ENCODE measurements at regions not wholly inside any gene's neighbourhood (a gene's known extent, or its start where the extent isn't known, plus 50 kb on each side); places are given as distances from the start of the nearest gene placed in this dataset.

- DNase-seq, result no peak
- peaks cover 6% of the 10 kb centered on the region for H3K4me1 Mint-ChIP-seq
- H3K9me3 Mint-ChIP-seq, result no peaks in the 10 kb centered on the region
- no peaks in the 10 kb centered on the region for H3K27me3 Mint-ChIP-seq (ENCODE audit: low read depth, poor library complexity)
- H3K27ac Mint-ChIP-seq, result no peak overlapping the region
- H3K36me3 Mint-ChIP-seq (ENCODE audit: low read depth), result no peaks in the 10 kb centered on the region
- H3K4me3 Mint-ChIP-seq, result no peak overlapping the region
- TF ChIP-seq, protein P1, sequence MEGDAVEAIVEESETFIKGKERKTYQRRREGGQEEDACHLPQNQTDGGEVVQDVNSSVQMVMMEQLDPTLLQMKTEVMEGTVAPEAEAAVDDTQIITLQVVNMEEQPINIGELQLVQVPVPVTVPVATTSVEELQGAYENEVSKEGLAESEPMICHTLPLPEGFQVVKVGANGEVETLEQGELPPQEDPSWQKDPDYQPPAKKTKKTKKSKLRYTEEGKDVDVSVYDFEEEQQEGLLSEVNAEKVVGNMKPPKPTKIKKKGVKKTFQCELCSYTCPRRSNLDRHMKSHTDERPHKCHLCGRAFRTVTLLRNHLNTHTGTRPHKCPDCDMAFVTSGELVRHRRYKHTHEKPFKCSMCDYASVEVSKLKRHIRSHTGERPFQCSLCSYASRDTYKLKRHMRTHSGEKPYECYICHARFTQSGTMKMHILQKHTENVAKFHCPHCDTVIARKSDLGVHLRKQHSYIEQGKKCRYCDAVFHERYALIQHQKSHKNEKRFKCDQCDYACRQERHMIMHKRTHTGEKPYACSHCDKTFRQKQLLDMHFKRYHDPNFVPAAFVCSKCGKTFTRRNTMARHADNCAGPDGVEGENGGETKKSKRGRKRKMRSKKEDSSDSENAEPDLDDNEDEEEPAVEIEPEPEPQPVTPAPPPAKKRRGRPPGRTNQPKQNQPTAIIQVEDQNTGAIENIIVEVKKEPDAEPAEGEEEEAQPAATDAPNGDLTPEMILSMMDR (IDR thresholded peaks at IDR 0.05), result no peak
Observed at GRCh38 chr15:96538491-96538890, 208.0 kb downstream of the NR2F2 start.

DNA sequence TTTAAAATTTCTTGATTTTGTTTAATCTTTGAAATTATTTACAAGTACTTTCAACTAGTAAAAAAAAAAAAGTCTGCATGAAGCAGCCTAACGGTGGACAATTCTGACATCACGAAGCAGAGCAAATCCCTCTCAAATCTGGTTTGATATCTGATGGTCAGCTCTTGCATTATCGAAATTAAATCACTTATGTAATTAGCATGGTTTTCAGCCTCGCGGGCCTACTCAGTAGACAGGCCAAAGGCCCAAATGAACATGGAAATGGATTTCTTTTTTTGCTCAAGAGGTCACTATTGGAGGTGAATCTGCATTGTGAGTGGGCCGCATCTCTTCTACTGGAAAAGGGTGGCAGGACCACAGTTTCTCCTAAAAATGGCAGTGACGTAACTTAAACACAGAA lies 209.8 kb downstream of the NR2F2 start:
- no peaks in the 10 kb centered on the region for H3K36me3 Mint-ChIP-seq (ENCODE audit: low read depth)
- H3K9me3 Mint-ChIP-seq, result no peaks in the 10 kb centered on the region
- no peak overlapping the region for H3K4me3 Mint-ChIP-seq
- no peak for DNase-seq
- no peaks in the 10 kb centered on the region for H3K27me3 Mint-ChIP-seq (ENCODE audit: low read depth, poor library complexity)
- H3K27ac Mint-ChIP-seq, result no peak overlapping the region
- peaks cover 14% of the 10 kb centered on the region for H3K4me1 Mint-ChIP-seq
- TF ChIP-seq, protein P1 (IDR thresholded peaks at IDR 0.05), result no peak

DNA sequence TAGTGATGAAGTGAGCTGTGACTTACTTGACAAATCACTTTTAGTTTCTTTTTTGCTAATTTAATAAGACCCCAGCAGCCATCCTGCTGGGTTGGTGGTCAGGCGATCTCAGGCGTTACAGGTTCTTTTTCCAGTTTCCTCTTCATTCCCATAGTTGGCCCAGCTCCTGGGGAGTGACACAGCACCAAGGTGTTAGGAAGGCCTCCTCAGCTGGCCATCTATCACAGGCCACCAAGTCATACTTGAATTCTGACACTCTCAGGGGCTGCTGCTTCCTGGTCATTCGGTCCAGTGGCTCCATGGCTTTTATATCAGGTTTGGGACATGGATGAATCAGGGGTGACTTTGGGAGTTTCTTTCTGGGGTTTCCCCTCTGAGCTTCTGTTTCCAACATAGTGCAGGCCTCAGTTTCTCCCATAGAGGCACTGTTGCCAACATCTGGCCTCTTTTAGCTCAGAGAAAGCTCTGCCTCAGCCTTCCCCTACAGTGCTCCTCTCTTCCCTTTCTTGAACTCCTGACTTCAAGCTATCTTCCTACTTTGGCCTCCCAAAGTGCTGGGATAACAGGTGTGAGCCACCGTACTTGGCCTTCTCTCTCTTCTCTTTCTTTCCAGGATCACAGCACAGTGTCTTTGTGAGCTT lies 211.8 kb downstream of the NR2F2 start:
- Mint-ChIP-seq H3K9me3 (no peaks in the 10 kb centered on the region), H3K4me1 (peaks cover 14% of the 10 kb centered on the region), H3K4me3 (no peak overlapping the region), H3K27me3 (ENCODE audit: low read depth, poor library complexity) (no peaks in the 10 kb centered on the region), H3K36me3 (ENCODE audit: low read depth) (no peaks in the 10 kb centered on the region), H3K27ac (no peak overlapping the region)
- TF ChIP-seq, protein P1 (IDR thresholded peaks at IDR 0.05), result no peak
- no peak for DNase-seq

DNA sequence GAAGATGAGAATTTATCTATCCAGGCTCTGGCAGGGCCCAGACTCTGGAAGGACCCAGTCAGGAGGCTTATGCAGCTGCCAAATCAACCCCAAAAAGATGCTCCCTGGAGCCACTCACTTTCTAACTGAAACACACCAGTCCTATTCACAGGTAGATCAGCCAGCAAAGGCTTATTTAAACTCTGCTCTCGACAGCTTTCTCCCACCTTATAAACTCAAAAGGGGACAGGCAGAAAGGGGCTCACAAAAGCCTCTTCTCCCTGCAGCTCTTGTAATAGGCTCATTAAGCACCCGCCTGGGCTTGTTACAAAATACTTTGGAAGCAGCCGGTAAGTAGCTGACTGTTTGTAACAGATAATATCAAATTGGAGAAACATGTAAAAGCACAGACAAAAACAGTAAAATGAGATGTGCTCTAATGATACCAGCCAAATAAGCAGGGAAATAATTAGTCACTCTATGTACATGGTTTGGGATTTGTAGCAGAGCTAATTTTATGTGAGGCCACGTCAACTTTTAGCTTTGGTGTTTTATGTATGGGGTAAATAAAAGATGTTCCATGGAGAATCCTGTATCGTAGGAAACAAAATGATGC lies 213.8 kb downstream of the NR2F2 start:
- H3K27me3 Mint-ChIP-seq (ENCODE audit: low read depth, poor library complexity), result peaks cover 7% of the 10 kb centered on the region
- TF ChIP-seq, protein P1 (IDR thresholded peaks at IDR 0.05), result no peak
- no peak overlapping the region for H3K27ac Mint-ChIP-seq
- DNase-seq, result no peak
- H3K9me3 Mint-ChIP-seq, result no peaks in the 10 kb centered on the region
- no peak overlapping the region for H3K4me3 Mint-ChIP-seq
- H3K4me1 Mint-ChIP-seq, result peaks cover 19% of the 10 kb centered on the region
- H3K36me3 Mint-ChIP-seq (ENCODE audit: low read depth), result no peaks in the 10 kb centered on the region

DNA sequence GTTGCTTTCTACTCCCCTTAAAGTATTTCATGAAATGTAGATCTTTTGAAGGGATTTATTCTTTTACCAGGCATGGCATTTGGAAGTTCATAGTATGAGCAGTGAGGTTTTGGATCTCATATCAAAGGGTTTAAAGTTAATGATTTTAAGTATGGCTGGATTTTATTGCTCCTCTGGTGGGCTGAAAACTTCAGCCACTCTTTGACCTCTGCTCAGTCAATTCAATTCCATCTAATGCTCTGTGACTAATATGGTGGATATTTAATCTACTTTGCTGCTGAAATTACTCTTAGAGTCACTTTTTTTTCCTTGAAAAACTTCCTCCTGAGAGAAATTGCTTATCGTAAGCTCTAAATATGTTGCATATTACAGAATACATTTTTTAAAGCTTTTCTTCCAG lies 218.6 kb downstream of the NR2F2 start:
- H3K27ac Mint-ChIP-seq, result no peak overlapping the region
- TF ChIP-seq, protein P1 (IDR thresholded peaks at IDR 0.05), result no peak
- peaks cover 13% of the 10 kb centered on the region for H3K27me3 Mint-ChIP-seq (ENCODE audit: low read depth, poor library complexity)

GRCh38 chr15:96551196-96551595 lies 220.7 kb downstream of the NR2F2 start:
- Mint-ChIP-seq H3K27me3 (ENCODE audit: low read depth, poor library complexity) (peaks cover 23% of the 10 kb centered on the region), H3K9me3 (no peaks in the 10 kb centered on the region), H3K4me3 (no peak overlapping the region), H3K4me1 (peaks cover 16% of the 10 kb centered on the region), H3K27ac (no peak overlapping the region), H3K36me3 (ENCODE audit: low read depth) (no peaks in the 10 kb centered on the region)
- TF ChIP-seq, protein P1 (IDR thresholded peaks at IDR 0.05), result no peak
- DNase-seq, result no peak

More for the DNA sequence above, 218.6 kb downstream of the NR2F2 start:
- Mint-ChIP-seq H3K9me3 (no peaks in the 10 kb centered on the region), H3K36me3 (ENCODE audit: low read depth) (no peaks in the 10 kb centered on the region), H3K4me3 (no peak overlapping the region), H3K4me1 (peaks cover 20% of the 10 kb centered on the region)
- DNase-seq, result no peak
